Small intestine (tissue), 7 donors: ENCODE measurements at regions not wholly inside any gene's neighbourhood (a gene's known extent, or its start where the extent isn't known, plus 50 kb on each side); places are given as distances from the start of the nearest gene placed in this dataset.

Experiments used
- DNase-seq, 2 donors: peaks; one replicate each; pipeline versions ENCODE4 v3.0.0 to v3.0.0-alpha.2; 2013
- FAIRE-seq: peaks from 2 replicates; lab custom pipeline; 2012; peaks lifted over from hg19 to GRCh38; lab: Jason Lieb, UNC
- H3K27ac ChIP-seq, 3 donors: one replicate each; pipeline ENCODE4 v1.5.1; 2013; ENCODE audit warnings: low read length in 2 of 3, mild to moderate bottlenecking in 2 of 3, control low read depth in 1 of 3, inconsistent platforms in 1 of 3, low read depth in 1 of 3, moderate library complexity in 1 of 3
- H3K27me3 ChIP-seq, 3 donors: one replicate each; pipeline ENCODE4 v1.6.1; 2013; ENCODE audit warnings: low read length in 3 of 3, inconsistent platforms in 1 of 3; ENCODE audit not compliant: control insufficient read depth in 3 of 3, insufficient read depth in 3 of 3
- H3K36me3 ChIP-seq, 3 donors: one replicate each; pipeline ENCODE4 v1.6.1; 2013; ENCODE audit warnings: low read length in 3 of 3, inconsistent platforms in 1 of 3, low read depth in 1 of 3, mild to moderate bottlenecking in 1 of 3, moderate library complexity in 1 of 3; ENCODE audit not compliant: control insufficient read depth in 3 of 3, insufficient read depth in 2 of 3
- H3K4me1 ChIP-seq, 3 donors: one replicate each; pipeline ENCODE4 v1.6.1; 2013; ENCODE audit warnings: low read length in 2 of 3, inconsistent platforms in 1 of 3, low read depth in 1 of 3, mild to moderate bottlenecking in 1 of 3, moderate library complexity in 1 of 3; ENCODE audit not compliant: control insufficient read depth in 3 of 3, insufficient read depth in 2 of 3
- H3K4me3 ChIP-seq, 3 donors: one replicate each; pipeline ENCODE4 v1.5.1; 2013; ENCODE audit warnings: low read length in 3 of 3, control low read depth in 1 of 3, inconsistent platforms in 1 of 3, low read depth in 1 of 3, mild to moderate bottlenecking in 1 of 3, moderate library complexity in 1 of 3
- H3K9me3 ChIP-seq, 2 donors: one replicate each; pipeline ENCODE4 v1.6.1; 2013; ENCODE audit warnings: low read depth in 1 of 2, low read length in 1 of 2; ENCODE audit not compliant: control insufficient read depth in 2 of 2, insufficient read depth in 1 of 2
- WGBS, 3 donors: extraction: QIAGEN DNeasy Blood & Tissue Kit; methylation state at CpG; one replicate each; pipeline ENCODE4 v1.1.7; 2013; 5-methylcytosine and 5-hydroxymethylcytosine counted together
- donor health status: healthy with polysubstance abuse.
- donor health status: control.
- donor health status: control.
- donor health status: Bipolar disorder and iron deficiency.
- donor health status: healthy.

DNA sequence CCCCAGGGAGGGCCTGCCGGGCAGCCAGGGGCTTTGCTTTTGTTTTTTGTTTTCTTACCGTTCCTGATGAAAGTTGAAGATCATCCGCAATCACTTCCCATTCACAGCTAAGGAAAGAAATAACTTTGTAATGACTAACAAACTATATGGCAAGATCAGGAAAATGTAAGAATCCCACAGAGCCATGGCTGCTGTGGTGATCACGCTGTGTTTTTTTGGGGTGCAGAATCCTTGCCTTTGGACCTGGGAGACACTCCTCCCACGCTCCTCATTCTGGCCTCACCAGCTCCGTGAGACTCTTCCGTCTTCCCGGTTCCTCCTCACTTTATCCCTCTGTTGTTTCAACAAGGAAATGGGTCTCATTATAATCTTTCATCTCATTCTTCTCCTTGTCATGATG, 443.0 kb upstream of the MGMT start:
- Histone ChIP-seq H3K9me3 (no peaks in the 10 kb centered on the region), H3K27ac (no peak overlapping the region), H3K36me3 (no peaks in the 10 kb centered on the region), H3K4me3 (no peak overlapping the region), H3K4me1 (no peaks in the 10 kb centered on the region), H3K27me3 (peaks cover 0 to 6% (median 0%) of the 10 kb centered on the region in 3 donors)
- DNase-seq (no peak), FAIRE-seq (no peak)
- WGBS, 3 donors = 69 to 82% (median 74%) methylated on average over 8 of the region's 8 CpGs

DNA sequence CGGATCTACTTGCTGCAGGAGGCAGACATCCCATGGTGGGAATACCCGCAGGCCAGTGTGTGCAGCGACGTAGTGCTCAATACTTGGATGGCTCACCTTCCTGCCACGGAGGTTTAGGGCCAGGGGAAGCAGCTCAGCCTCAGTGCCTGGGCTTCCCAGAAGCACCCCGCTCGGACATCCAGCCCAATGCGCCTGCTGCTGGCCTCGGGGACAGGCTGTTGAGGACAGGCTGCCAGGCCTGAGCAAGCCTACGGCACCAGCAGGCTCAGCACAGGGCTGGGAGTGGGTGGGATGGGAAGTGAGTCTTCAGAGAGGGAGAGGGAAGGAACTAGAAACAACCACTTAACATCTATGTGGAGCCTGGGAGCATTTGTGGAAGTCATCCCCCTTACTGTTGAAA, 441.3 kb upstream of the MGMT start:
- no peak for DNase-seq
- no peak overlapping the region for H3K27ac ChIP-seq
- peaks cover 0 to 12% (median 0%) of the 10 kb centered on the region in 3 donors for H3K27me3 ChIP-seq
- WGBS, 3 donors = 79 to 84% (median 83%) methylated on average over 10 of the region's 10 CpGs
- FAIRE-seq = no peak
- H3K4me1 ChIP-seq = no peaks in the 10 kb centered on the region
- H3K9me3 ChIP-seq = no peaks in the 10 kb centered on the region
- no peaks in the 10 kb centered on the region for H3K36me3 ChIP-seq
- no peak overlapping the region for H3K4me3 ChIP-seq

DNA sequence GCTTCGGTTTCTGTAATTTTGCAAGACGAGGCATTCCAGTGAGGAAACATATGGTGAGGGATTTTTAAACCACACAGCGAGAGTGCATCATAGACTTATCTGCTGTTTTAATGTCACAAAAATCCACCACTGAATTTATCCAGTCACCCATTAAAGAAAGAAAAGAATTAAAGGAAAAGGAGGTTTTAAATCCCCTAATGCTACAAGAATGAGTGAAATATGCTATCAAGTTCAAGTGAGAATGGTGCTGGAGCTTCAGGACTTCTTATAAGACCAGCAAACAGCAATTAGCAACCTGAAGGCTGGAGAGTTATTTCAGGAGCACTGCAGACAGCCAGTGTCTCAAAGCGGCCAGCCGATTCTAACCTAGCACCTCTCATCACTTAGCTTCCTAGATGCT, 439.1 kb upstream of the MGMT start:
- H3K9me3 ChIP-seq = no peaks in the 10 kb centered on the region
- FAIRE-seq (no peak), DNase-seq (no peak)
- H3K27me3 ChIP-seq = peaks cover 0 to 28% (median 4%) of the 10 kb centered on the region in 3 donors
- no peak overlapping the region for H3K4me3 ChIP-seq
- no peaks in the 10 kb centered on the region for H3K36me3 ChIP-seq
- no peaks in the 10 kb centered on the region for H3K4me1 ChIP-seq
- 72 to 85% (median 72%) methylated on average over 5 of the region's 5 CpGs for WGBS, 3 donors
- H3K27ac ChIP-seq = no peak overlapping the region

DNA sequence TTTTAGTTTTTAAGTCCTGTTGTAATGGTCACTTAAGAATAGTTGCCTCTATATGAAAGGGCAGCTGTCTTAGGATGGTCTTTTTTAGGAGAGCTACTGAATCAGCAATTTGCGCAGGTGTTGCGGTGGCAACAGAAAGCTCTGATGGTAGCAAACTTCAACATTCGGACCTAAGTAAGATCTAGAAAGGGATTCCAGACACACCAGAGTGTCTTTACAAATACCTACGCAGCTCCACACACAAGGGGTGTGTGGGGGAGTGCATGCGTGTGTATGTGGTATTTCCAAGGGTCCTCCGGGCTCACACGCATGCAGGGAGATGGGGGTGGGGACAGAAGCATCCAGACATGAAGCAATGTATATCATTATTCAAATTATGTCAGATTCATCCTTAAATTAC, 438.6 kb upstream of the MGMT start:
- no peak for FAIRE-seq

DNA sequence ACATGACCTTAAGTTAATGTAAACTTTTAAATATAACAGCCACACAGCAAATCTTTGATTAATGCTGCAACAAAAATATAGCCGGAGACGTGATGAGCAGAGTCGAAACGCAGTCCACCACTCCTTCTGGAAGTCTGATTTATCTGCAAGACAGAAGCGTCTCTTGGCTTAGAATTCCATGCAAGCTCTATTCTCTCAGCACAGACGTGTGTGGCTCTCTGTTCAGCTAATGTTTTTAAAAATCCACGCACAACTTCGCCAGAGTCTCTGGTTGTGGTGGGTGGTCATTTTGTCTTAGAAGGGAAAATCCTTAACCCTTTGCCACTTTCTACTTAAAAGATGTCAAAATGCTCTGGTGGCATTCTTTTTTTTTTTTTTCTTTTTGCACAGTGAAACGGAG, 438.0 kb upstream of the MGMT start:
- no peak overlapping the region for H3K27ac ChIP-seq
- FAIRE-seq (no peak), DNase-seq (no peak)
- H3K4me1 ChIP-seq = no peaks in the 10 kb centered on the region
- peaks cover 0 to 40% (median 8%) of the 10 kb centered on the region in 3 donors for H3K27me3 ChIP-seq
- H3K9me3 ChIP-seq = no peaks in the 10 kb centered on the region
- WGBS, 3 donors = 51 to 63% (median 55%) methylated on average over 9 of the region's 9 CpGs
- H3K4me3 ChIP-seq = no peak overlapping the region
- H3K36me3 ChIP-seq = no peaks in the 10 kb centered on the region

More for the DNA sequence above, 438.6 kb upstream of the MGMT start:
- no peak for DNase-seq
- 82 to 88% (median 83%) methylated on average over 7 of the region's 7 CpGs for WGBS, 3 donors
- Histone ChIP-seq H3K27ac (no peak overlapping the region), H3K4me1 (no peaks in the 10 kb centered on the region), H3K9me3 (no peaks in the 10 kb centered on the region), H3K27me3 (peaks cover 0 to 34% (median 4%) of the 10 kb centered on the region in 3 donors), H3K4me3 (no peak overlapping the region), H3K36me3 (no peaks in the 10 kb centered on the region)

DNA sequence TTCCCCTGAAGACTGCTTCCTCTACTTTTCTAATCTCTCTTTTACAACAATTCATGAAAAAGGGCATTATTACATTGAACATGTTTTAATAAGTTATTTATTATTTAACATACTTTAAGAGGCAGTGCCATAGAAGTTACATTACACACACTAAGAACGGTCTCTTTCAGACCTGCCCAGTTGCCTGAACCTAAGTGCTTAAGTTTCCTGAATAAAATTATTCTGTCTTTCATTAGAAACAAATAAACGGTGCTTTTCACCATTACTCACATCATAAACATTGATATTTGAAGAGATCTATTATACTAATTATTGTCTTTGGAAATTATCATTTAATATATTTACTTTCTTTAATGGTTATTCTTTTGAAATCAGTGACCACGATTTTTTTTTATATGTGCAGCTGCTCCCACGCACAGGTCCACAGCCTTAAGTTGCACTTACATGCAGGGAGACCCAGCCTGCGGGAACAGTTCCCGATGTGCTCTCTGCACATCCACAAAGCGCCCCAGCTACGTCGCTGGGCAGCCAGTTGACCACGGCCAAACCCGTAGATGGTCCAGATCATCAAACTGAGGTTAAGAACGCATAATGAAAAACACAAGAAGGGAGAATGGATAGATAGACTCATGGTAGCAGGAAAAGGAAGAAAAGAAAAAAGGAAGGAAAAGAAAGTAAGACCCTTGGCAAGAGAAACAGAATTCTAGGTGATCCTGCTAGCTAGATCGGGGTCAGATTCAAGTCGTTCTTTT, 437.0 kb upstream of the MGMT start:
- FAIRE-seq = no peak
- H3K36me3 ChIP-seq = no peaks in the 10 kb centered on the region
- H3K4me3 ChIP-seq = no peak overlapping the region
- H3K27me3 ChIP-seq = peaks cover 0 to 40% (median 10%) of the 10 kb centered on the region in 3 donors
- H3K9me3 ChIP-seq = no peaks in the 10 kb centered on the region
- WGBS, 3 donors = 75 to 86% (median 77%) methylated on average over 14 of the region's 14 CpGs
- H3K4me1 ChIP-seq = no peaks in the 10 kb centered on the region
- DNase-seq = no peak
- H3K27ac ChIP-seq = no peak overlapping the region

DNA sequence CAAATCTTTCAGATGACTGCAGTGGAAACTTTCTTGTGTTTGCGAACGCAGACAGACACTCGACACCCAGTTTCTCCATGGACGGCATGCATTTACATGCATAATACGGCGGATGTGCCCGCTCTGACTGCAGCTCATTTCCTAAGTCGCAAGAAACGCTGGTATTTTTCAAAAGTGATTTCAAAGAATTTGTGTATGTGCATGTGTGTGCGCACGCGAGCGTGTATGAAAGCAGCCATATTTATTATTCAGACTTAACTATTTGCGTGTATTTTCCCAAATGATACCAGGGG, 436.5 kb upstream of the MGMT start:
- Histone ChIP-seq H3K36me3 (no peaks in the 10 kb centered on the region), H3K4me1 (no peaks in the 10 kb centered on the region), H3K27me3 (peaks cover 0 to 43% (median 10%) of the 10 kb centered on the region in 3 donors), H3K9me3 (no peaks in the 10 kb centered on the region), H3K27ac (no peak overlapping the region), H3K4me3 (no peak overlapping the region)
- FAIRE-seq (no peak), DNase-seq (no peak)
- WGBS, 3 donors = 89 to 91% (median 89%) methylated on average over 14 of the region's 14 CpGs

DNA sequence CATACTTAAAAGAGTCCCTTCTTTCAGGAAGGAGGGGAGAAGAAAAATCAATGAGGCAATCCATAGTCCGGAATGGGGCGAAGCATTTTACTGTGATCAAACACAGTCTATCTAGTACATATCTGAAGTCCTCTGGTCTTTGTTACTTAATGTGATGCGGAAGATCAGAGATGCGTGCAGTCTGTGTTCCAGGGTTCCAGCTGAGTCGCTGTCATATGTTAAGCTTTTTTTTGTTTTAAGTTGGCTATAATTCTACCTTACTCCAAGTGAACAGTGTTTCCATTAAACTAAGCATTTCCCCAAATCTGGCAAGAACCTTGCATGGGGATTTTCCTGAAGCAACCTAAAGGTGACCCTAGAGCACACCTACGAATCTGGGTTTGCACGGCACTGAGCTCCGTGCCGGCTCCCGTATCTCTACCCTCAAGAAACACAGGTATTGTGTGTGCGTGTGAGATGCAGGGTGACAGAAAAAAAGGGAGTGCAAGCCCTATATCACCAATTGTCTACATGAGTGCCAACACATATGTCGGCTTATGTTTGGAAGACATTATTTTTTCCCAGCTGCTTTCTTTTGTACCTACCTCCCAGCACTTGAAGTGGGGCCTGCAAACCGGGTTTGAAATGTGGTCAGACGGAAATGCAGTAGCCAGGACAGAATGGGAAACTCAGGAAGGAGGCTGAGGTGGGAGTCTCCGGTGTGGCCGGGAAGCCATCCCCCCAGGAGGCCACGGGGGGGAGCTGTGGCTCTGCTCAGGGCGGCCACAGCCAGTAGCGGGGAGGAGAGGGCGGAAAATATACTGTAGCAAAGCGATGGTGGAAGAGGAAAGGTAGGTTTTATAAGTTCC, 435.8 kb upstream of the MGMT start:
- peaks cover 0 to 49% (median 10%) of the 10 kb centered on the region in 3 donors for H3K27me3 ChIP-seq

More for the DNA sequence above, 435.8 kb upstream of the MGMT start:
- H3K27ac ChIP-seq = no peak overlapping the region
- H3K4me1 ChIP-seq = no peaks in the 10 kb centered on the region
- H3K9me3 ChIP-seq = no peaks in the 10 kb centered on the region
- DNase-seq = peak; percentile 38 to 67
- WGBS, 3 donors = 28 to 40% (median 37%) methylated on average over 21 of the region's 21 CpGs
- FAIRE-seq = no peak
- H3K36me3 ChIP-seq = no peaks in the 10 kb centered on the region
- no peak overlapping the region for H3K4me3 ChIP-seq
